T-cell (primary cell): ENCODE measurements at regions not wholly inside any gene's neighbourhood (a gene's known extent, or its start where the extent isn't known, plus 50 kb on each side); places are given as distances from the start of the nearest gene placed in this dataset.
A peak's percentile ranks its signal among the peaks of the same experiment; 100 is the strongest.
"Not testable (repeated sequence)": the region's sequence is repeated elsewhere in the genome, so short reads cannot be mapped to it uniquely, and the experiment has no call there.

Experiments
- ATAC-seq, 4 experiments: fragments of 200-7000 bp in 3 of 4; fragments of 150-1000 bp in 1 of 4; cut with Tn5 transposase; replicated peaks in 1 of 4; 1 replicate in 3 of 4; 2 replicates in 1 of 4; pipeline ENCODE4 v1.10.0; 2021; ENCODE audit warnings: moderate library complexity in 3 of 4, mild to moderate bottlenecking in 2 of 4, moderate number of reproducible peaks in 1 of 4
- CTCF ChIA-PET, 2 donors: fragments of 300-600 bp; sonication (Branson Sonifier 250); formaldehyde crosslinking; loops; one replicate each; lab custom pipeline; 2022; ENCODE audit warnings: antibody characterized with exemption in 2 of 2; lab: Charles Lee
- POLR2A ChIA-PET, 2 donors: fragments of 300-600 bp; sonication (Branson Sonifier 250); formaldehyde crosslinking; loops; one replicate each; lab custom pipeline; 2022; ENCODE audit warnings: antibody characterized with exemption in 2 of 2; lab: Charles Lee
- DNase-seq, 35 experiments: peaks; one replicate each; pipeline versions ENCODE4 v3.0.0 to v3.0.0-alpha.2; 2013 to 2023
- H3K27ac ChIP-seq: one replicate; pipeline ENCODE4 v1.5.1; 2013; ENCODE audit warnings: low read length
- H3K27me3 ChIP-seq, 2 experiments: replicated peaks in 1 of 2; 1 replicate in 1 of 2; 2 replicates in 1 of 2; pipeline versions ENCODE4 v1.6.1 to v1.7.0; 2013; ENCODE audit warnings: low read length in 1 of 2, mixed read lengths in 1 of 2; ENCODE audit not compliant: control insufficient read depth in 2 of 2, insufficient read depth in 2 of 2; ENCODE audit errors: extremely low read depth in 1 of 2
- H3K36me3 ChIP-seq, 2 donors: 1 replicate in 1 of 2; 2 replicates in 1 of 2; pipeline versions ENCODE4 v1.6.1 to v1.7.0; 2013; ENCODE audit warnings: low read length in 1 of 2; ENCODE audit not compliant: control insufficient read depth in 2 of 2, insufficient read depth in 1 of 2; ENCODE audit errors: extremely low read depth in 1 of 2
- H3K4me1 ChIP-seq, 2 experiments: 1 replicate in 1 of 2; 2 replicates in 1 of 2; pipeline versions ENCODE4 v1.6.1 to v1.7.0; 2013; ENCODE audit warnings: low read length in 2 of 2, mixed read lengths in 1 of 2; ENCODE audit not compliant: insufficient read depth in 2 of 2, control insufficient read depth in 1 of 2; ENCODE audit errors: extremely low read depth in 1 of 2
- H3K4me3 ChIP-seq, 2 donors: 1 replicate in 1 of 2; 2 replicates in 1 of 2; pipeline versions ENCODE4 v1.5.1 to v1.7.0; 2013; ENCODE audit warnings: mild to moderate bottlenecking in 2 of 2, low read length in 1 of 2, moderate library complexity in 1 of 2; ENCODE audit not compliant: control insufficient read depth in 1 of 2; ENCODE audit errors: extremely low read depth in 1 of 2
- H3K9me3 ChIP-seq: 2 replicates; pipeline ENCODE4 v1.7.0; 2013
- H3K27ac Mint-ChIP-seq, 2 donors: one replicate each; pipeline ENCODE4 v1.8.0; 2020 to 2021; ENCODE audit warnings: mild to moderate bottlenecking in 2 of 2, mixed read lengths in 2 of 2
- H3K27me3 Mint-ChIP-seq, 2 donors: one replicate each; pipeline ENCODE4 v1.8.0; 2021 to 2022; ENCODE audit warnings: mixed read lengths in 2 of 2
- H3K36me3 Mint-ChIP-seq: one replicate; pipeline ENCODE4 v1.8.0; 2021; ENCODE audit warnings: mixed read lengths
- H3K4me1 Mint-ChIP-seq, 3 donors: one replicate each; pipeline ENCODE4 v1.8.0; 2020 to 2022; ENCODE audit warnings: mixed read lengths in 3 of 3, mild to moderate bottlenecking in 1 of 3
- H3K4me3 Mint-ChIP-seq, 3 donors: one replicate each; pipeline ENCODE4 v1.8.0; 2020 to 2022; ENCODE audit warnings: mild to moderate bottlenecking in 3 of 3, mixed read lengths in 3 of 3, moderate library complexity in 3 of 3
- H3K9me3 Mint-ChIP-seq, 3 donors: one replicate each; pipeline ENCODE4 v1.8.0; 2020 to 2022; ENCODE audit warnings: mixed read lengths in 3 of 3
- whole genome bisulfite sequencing: methylation state at CpG from one replicate; pipeline ENCODE4 v1.1.5; 2013; ENCODE audit warnings: missing lambda C conversion rate; ENCODE audit not compliant: insufficient coverage; 5-methylcytosine and 5-hydroxymethylcytosine counted together

- ChIA-PET POLR2A (interaction anchor here (0.6 to 0.7 kb wide), 2 partner anchors 11 to 103 kb away, joined by 3 to 5 read pairs; no protein-coding TSS in a partner anchor), CTCF (no interaction called here)
- Mint-ChIP-seq H3K27me3 (peaks cover 43 to 48% of the 10 kb centered on the region in 2 donors), H3K9me3 (no peaks in the 10 kb centered on the region), H3K4me1 (peaks cover 7 to 16% (median 9%) of the 10 kb centered on the region in 3 donors), H3K4me3 (peak overlapping the region in 1 of 3 donors; percentile 47), H3K36me3 (peaks cover 7% of the 10 kb centered on the region), H3K27ac (peak overlapping the region in 1 of 2 donors; percentile 17)
- Histone ChIP-seq H3K27ac (no peak overlapping the region), H3K36me3 (no peaks in the 10 kb centered on the region), H3K27me3 (peaks cover 8 to 13% of the 10 kb centered on the region in 2 experiments), H3K9me3 (no peaks in the 10 kb centered on the region), H3K4me1 (no peaks in the 10 kb centered on the region), H3K4me3 (no peak overlapping the region)
- ATAC-seq (peak in 1 of 4 experiments; percentile 71), DNase-seq (peak in 8 of 35 experiments; percentile 9 to 40 (median 20))
- WGBS = 30% methylated on average over 5 of the region's 18 CpGs
Observed at GRCh38 chr1:161427733-161428516, 60.2 kb upstream of the CFAP126 start.

DNA sequence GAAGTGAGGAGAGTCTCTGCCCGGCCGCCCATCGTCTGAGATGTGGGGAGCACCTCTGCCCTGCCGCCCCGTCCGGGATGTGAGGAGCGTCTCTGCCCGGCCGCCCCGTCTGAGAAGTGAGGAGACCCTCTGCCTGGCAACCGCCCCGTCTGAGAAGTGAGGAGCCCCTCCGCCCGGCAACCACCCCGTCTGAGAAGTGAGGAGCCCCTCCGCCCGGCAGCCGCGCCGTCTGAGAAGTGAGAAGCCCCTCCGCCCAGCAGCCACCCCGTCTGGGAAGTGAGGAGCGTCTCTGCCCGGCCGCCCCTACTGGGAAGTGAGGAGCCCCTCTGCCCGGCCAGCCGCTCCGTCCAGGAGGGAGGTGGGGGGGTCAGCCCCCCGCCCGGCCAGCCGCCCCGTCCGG, 55.2 kb upstream of the CFAP126 start:
- CTCF ChIA-PET, ATAC-seq, H3K4me3 ChIP-seq, H3K36me3 Mint-ChIP-seq, H3K4me3 Mint-ChIP-seq, H3K4me1 ChIP-seq, H3K36me3 ChIP-seq, DNase-seq, H3K27ac ChIP-seq, H3K9me3 ChIP-seq, POLR2A ChIA-PET, H3K27me3 ChIP-seq, H3K27ac Mint-ChIP-seq, H3K9me3 Mint-ChIP-seq: not testable (repeated sequence)
- peaks cover 15 to 16% of the 10 kb centered on the region in 2 donors for H3K27me3 Mint-ChIP-seq
- H3K4me1 Mint-ChIP-seq = peaks cover 11 to 15% (median 12%) of the 10 kb centered on the region in 3 donors
- 90% methylated on average over 4 of the region's 33 CpGs for WGBS

- Histone ChIP-seq H3K27me3 (peaks cover 0 to 5% of the 10 kb centered on the region in 2 experiments), H3K36me3 (no peaks in the 10 kb centered on the region), H3K27ac (no peak overlapping the region), H3K4me3 (no peak overlapping the region), H3K4me1 (peaks cover 0 to 4% of the 10 kb centered on the region in 2 experiments), H3K9me3 (no peaks in the 10 kb centered on the region)
- peaks cover 7% of the 10 kb centered on the region for H3K36me3 Mint-ChIP-seq
- no CpG with 5 or more reads among the region's 9 CpGs for WGBS
- no peaks in the 10 kb centered on the region for H3K9me3 Mint-ChIP-seq
- no peak for DNase-seq
- ChIA-PET CTCF (no interaction called here), POLR2A (no interaction called here)
- peaks cover 5 to 6% of the 10 kb centered on the region in 2 donors for H3K27me3 Mint-ChIP-seq
- ATAC-seq = peak in 1 of 4 experiments; percentile 8
- H3K27ac Mint-ChIP-seq = no peak overlapping the region
- peak overlapping the region in 2 of 3 donors; percentile 53 to 70 for H3K4me3 Mint-ChIP-seq
- peaks cover 3 to 6% (median 6%) of the 10 kb centered on the region in 3 donors for H3K4me1 Mint-ChIP-seq
Observed at GRCh38 chr1:161421456-161421855, 53.8 kb upstream of the CFAP126 start.

DNA sequence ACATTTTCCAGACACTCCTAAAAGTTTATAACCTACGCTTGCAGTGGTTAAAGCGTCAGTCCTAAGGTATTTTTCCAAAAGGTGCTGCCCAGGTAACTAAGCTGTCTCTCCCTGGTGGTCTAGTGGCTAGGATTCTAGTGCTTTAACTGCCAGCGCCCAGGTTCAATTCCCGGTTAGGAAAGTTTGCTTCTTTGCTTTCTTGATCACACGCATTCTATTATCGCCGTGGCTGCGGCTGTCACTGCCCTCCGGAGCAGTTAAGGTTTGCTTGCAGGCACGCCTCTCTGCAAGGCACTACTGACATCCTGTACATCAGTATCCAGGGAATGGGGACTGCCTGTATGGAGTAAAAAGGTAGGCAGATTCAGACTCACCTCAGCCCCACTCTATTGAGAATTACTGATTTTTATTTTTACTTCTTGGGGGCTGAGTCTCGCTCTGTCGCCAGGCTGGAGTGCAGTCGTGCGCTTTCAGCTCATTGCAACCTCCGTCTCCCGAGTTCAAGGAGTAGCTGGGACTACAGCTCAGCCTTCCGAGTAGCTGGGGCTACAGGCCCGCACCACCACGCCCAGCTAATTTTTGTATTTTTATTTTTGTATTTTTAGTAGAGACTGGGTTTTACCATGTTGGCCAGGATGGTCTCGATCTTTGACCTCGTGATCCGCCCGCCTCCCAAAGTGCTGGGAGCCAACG, 53.2 kb upstream of the CFAP126 start:
- Histone ChIP-seq H3K27me3 (peaks cover 0 to 5% of the 10 kb centered on the region in 2 experiments), H3K36me3 (no peaks in the 10 kb centered on the region), H3K4me3 (no peak overlapping the region), H3K4me1 (peaks cover 0 to 4% of the 10 kb centered on the region in 2 experiments), H3K27ac (no peak overlapping the region), H3K9me3 (no peaks in the 10 kb centered on the region)
- no peak overlapping the region for H3K27ac Mint-ChIP-seq
- 91% methylated on average over 13 of the region's 24 CpGs for WGBS
- ATAC-seq (no peak), DNase-seq (no peak)
- H3K9me3 Mint-ChIP-seq = no peaks in the 10 kb centered on the region
- H3K4me1 Mint-ChIP-seq = peaks cover 3 to 6% (median 6%) of the 10 kb centered on the region in 3 donors
- H3K36me3 Mint-ChIP-seq = peaks cover 7% of the 10 kb centered on the region
- ChIA-PET POLR2A (no interaction called here), CTCF (no interaction called here)
- peaks cover 4 to 5% of the 10 kb centered on the region in 2 donors for H3K27me3 Mint-ChIP-seq
- H3K4me3 Mint-ChIP-seq = peak overlapping the region in 2 of 3 donors; percentile 9 to 70

GRCh38 chr1:161417536-161417935, 49.9 kb upstream of the CFAP126 start:
- H3K36me3 ChIP-seq, ATAC-seq, H3K36me3 Mint-ChIP-seq, H3K4me1 ChIP-seq, H3K4me3 Mint-ChIP-seq, H3K27me3 Mint-ChIP-seq, H3K4me3 ChIP-seq, H3K27ac Mint-ChIP-seq, H3K27ac ChIP-seq, H3K9me3 ChIP-seq, H3K27me3 ChIP-seq, CTCF ChIA-PET, H3K4me1 Mint-ChIP-seq, H3K9me3 Mint-ChIP-seq, POLR2A ChIA-PET, DNase-seq: not testable (repeated sequence)
- 79% methylated on average over 3 of the region's 4 CpGs for WGBS
